BJ (cell line): ENCODE measurements at regions not wholly inside any gene's neighbourhood (a gene's known extent, or its start where the extent isn't known, plus 50 kb on each side); places are given as distances from the start of the nearest gene placed in this dataset.

Experiments used
- CTCF ChIA-PET: fragments of 350-600 bp; formaldehyde crosslinking; extraction: SDS; loops from one replicate; lab custom pipeline; 2021; ENCODE audit warnings: antibody characterized with exemption, inconsistent platforms; lab: Yijun Ruan, JAX
- POLR2A ChIA-PET: fragments of 300-600 bp; sonication (Branson Sonifier 250); formaldehyde crosslinking; extraction: SDS; loops from one replicate; lab custom pipeline; 2021; ENCODE audit warnings: antibody characterized with exemption; lab: Charles Lee
- DNase-seq: peaks from one replicate; pipeline ENCODE4 v3.0.0-alpha.2; 2011; ENCODE audit warnings: low read depth
- H3K27me3 ChIP-seq: 2 replicates; pipeline ENCODE4 v1.6.0; 2011; ENCODE audit warnings: low read length; ENCODE audit not compliant: control insufficient read depth, insufficient read depth
- H3K36me3 ChIP-seq: 2 replicates; pipeline ENCODE4 v1.5.1; 2011; ENCODE audit warnings: low read length; ENCODE audit not compliant: control insufficient read depth, insufficient read depth
- H3K4me3 ChIP-seq: 2 replicates; pipeline ENCODE4 v1.5.1; 2011; ENCODE audit warnings: low read depth, mild to moderate bottlenecking, control low read depth, low read length
- CTCF ChIP-seq: IDR thresholded peaks from 2 replicates; pipeline ENCODE4 v1.5.1; 2011; ENCODE audit warnings: low read depth, mild to moderate bottlenecking, control low read depth, inconsistent platforms, low read length, moderate library complexity; ENCODE audit not compliant: insufficient read depth

GRCh38 chr6:121760191-121760590 is 324.7 kb downstream of the GJA1 start:
- Histone ChIP-seq H3K36me3 (no peaks in the 10 kb centered on the region), H3K4me3 (no peak overlapping the region), H3K27me3 (no peaks in the 10 kb centered on the region)
- ChIA-PET CTCF (interaction anchor here (0.6 kb wide), 1 partner anchor 36 kb away, joined by 3 read pairs; no protein-coding TSS in a partner anchor), POLR2A (no interaction called here)
- DNase-seq: no peak
- no peak for TF ChIP-seq CTCF

DNA sequence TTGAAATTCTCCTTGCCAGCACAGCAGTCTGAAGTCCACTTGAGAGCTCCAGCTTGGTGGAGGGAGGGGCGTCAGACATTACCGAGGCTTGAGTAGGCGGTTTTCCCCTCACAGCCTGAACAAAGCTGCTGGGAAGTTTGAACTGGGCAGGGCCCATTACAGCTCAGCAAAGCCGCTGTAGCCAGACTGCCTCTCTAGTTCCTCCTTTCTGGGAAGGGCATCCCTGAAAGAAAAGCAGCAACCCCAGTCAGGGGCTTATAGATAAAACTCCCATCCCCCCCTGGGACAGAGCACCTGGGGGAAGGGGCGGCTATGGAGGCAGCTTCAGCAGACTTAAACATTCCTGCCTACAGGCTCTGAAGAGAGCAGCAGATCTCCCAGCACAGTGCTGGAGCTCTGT is 325.3 kb downstream of the GJA1 start:
- ChIA-PET POLR2A (no interaction called here), CTCF (no interaction called here)
- Histone ChIP-seq H3K36me3 (no peaks in the 10 kb centered on the region), H3K4me3 (no peak overlapping the region), H3K27me3 (no peaks in the 10 kb centered on the region)
- TF ChIP-seq CTCF: no peak
- no peak for DNase-seq

- Histone ChIP-seq H3K4me3 (no peak overlapping the region), H3K36me3 (no peaks in the 10 kb centered on the region), H3K27me3 (no peaks in the 10 kb centered on the region)
- no peak for TF ChIP-seq CTCF
- no peak for DNase-seq
- ChIA-PET CTCF (no interaction called here), POLR2A (no interaction called here)
These were observed 329.0 kb downstream of the GJA1 start for GRCh38 chr6:121764493-121764892.

DNA sequence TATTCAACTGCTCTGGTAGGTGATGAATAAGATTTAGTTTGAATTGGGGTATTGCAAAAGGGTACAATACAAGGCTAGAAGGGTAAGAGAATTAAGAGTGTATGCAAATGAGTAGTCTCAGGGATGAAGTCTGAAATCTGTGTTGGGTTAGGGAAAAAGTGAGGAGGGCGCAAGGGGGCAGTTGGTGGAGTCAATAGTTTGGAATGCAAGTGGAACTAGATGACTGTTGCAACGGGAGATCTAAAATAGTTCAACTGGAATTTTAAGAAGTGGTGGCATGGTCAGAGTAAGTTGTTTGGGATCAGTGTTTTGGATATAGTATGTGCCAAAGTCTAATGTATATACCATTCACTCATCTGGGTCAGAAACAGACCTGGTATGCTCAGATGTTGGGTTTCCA is 329.6 kb downstream of the GJA1 start:
- CTCF ChIA-PET: no interaction called here
- no peak for TF ChIP-seq CTCF
- Histone ChIP-seq H3K4me3 (no peak overlapping the region), H3K36me3 (no peaks in the 10 kb centered on the region), H3K27me3 (no peaks in the 10 kb centered on the region)
- DNase-seq: no peak
- POLR2A ChIA-PET: no interaction called here

GRCh38 chr6:121767211-121767610 is 331.8 kb downstream of the GJA1 start:
- TF ChIP-seq CTCF: no peak
- DNase-seq: no peak
- ChIA-PET POLR2A (no interaction called here), CTCF (interaction anchor here (1.2 kb wide), 1 partner anchor 11 kb away, joined by 6 read pairs; no protein-coding TSS in a partner anchor)
- no peaks in the 10 kb centered on the region for H3K27me3 ChIP-seq
- no peaks in the 10 kb centered on the region for H3K36me3 ChIP-seq
- H3K4me3 ChIP-seq: no peak overlapping the region
